Choroid plexus epithelial cell (primary cell): ENCODE measurements at regions not wholly inside any gene's neighbourhood (a gene's known extent, or its start where the extent isn't known, plus 50 kb on each side); places are given as distances from the start of the nearest gene placed in this dataset.

ENCODE experiments used
- DNase-seq: peaks from one replicate; pipeline ENCODE4 v3.0.0-alpha.2; 2010; ENCODE audit warnings: low read depth
- H3K4me3 ChIP-seq: 2 replicates; pipeline ENCODE4 v1.5.1; 2011; ENCODE audit warnings: low read depth, mild to moderate bottlenecking, control low read depth, low read length, moderate library complexity
- TF ChIP-seq, protein P1 (sequence below): conservative IDR thresholded peaks from 2 replicates; pipeline ENCODE4 v1.5.1; 2011; ENCODE audit warnings: low read depth, mild to moderate bottlenecking, control low read depth, inconsistent platforms, low read length, moderate library complexity

DNA sequence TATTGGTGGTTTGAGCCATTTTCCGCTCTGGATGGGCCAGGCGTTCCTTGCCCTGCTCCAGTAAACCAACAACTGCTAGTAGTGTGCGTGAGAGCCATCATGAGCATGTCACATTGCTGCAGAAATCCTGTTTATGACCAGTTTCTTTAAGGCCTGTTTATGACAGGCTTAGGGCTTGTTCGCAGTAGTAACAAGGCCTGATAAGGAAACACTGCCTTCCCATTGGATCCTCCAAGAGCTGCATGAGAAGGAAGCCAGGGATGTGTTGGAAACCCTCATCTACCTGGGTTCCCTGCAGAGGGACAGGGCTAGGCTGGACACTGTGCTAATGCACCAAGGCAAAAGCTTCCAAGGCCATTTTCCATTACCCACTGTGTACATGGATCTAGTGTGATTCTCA lies 153.9 kb downstream of the ZNF518B start:
- TF ChIP-seq, protein P1, sequence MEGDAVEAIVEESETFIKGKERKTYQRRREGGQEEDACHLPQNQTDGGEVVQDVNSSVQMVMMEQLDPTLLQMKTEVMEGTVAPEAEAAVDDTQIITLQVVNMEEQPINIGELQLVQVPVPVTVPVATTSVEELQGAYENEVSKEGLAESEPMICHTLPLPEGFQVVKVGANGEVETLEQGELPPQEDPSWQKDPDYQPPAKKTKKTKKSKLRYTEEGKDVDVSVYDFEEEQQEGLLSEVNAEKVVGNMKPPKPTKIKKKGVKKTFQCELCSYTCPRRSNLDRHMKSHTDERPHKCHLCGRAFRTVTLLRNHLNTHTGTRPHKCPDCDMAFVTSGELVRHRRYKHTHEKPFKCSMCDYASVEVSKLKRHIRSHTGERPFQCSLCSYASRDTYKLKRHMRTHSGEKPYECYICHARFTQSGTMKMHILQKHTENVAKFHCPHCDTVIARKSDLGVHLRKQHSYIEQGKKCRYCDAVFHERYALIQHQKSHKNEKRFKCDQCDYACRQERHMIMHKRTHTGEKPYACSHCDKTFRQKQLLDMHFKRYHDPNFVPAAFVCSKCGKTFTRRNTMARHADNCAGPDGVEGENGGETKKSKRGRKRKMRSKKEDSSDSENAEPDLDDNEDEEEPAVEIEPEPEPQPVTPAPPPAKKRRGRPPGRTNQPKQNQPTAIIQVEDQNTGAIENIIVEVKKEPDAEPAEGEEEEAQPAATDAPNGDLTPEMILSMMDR: no peak
- no peak for DNase-seq
- H3K4me3 ChIP-seq: no peak overlapping the region

DNA sequence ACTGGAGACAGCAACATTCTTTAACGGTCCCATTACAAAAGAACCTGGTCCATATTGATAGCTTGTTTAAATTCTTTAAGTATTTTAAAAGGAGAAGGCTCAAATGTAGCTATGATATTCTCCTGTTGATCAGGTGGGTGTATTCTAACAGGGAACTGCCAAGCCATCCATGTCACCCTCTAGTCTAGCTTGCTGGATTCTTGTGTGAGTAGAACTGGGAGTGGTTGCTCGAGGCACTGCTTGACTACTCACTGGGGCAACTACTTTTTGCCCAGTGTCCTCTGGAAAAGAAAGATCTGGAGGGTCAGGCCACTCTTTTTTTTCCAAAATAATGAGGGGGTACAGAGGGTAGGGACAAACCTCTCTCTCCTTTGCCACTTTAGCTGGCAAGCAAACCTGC lies 155.1 kb downstream of the ZNF518B start:
- no peak overlapping the region for H3K4me3 ChIP-seq
- TF ChIP-seq, protein P1: no peak
- no peak for DNase-seq

DNA sequence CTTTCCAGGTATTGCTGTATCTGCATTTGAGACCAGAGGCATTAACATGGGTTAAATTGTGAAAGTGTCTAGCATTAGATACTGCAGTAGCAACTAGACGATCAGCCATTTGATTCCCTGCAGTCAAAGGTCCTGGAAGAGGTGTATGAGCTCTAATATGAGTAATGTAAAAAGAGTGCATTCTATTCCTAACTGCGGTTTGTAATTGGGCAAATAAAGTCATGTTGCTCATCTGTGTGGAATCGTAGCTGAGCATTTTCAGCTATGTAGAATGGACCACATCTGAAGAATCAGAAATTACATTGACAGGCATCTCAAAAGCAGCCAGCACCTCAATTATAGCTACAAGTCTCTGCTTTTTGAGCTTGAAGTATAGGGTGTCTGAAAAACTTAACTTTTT lies 157.6 kb downstream of the ZNF518B start:
- no peak overlapping the region for H3K4me3 ChIP-seq
- TF ChIP-seq, protein P1: no peak
- no peak for DNase-seq

DNA sequence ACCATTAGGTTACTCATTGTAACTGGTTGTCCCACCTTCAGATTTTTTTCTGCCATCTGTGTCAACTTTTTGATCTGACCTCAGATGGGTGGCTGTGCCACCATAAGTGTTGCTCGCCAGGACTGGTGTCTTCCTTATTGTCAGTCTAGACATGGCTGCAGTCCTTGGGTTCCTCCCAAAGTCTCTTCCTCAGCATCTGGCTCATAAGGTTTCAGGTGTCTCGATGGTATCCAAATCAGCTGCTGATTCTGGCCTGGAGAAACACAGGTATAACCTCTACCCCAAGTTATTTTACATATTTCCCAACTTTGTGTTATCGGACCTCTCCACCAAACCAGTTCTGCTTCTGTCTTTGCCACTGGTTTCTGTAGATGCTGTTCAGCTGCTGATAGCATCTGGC lies 158.5 kb downstream of the ZNF518B start:
- TF ChIP-seq, protein P1: no peak
- no peak overlapping the region for H3K4me3 ChIP-seq
- no peak for DNase-seq

GRCh38 chr4:10296730-10297129 lies 160.5 kb downstream of the ZNF518B start:
- DNase-seq: no peak
- TF ChIP-seq, protein P1: no peak
- H3K4me3 ChIP-seq: no peak overlapping the region

DNA sequence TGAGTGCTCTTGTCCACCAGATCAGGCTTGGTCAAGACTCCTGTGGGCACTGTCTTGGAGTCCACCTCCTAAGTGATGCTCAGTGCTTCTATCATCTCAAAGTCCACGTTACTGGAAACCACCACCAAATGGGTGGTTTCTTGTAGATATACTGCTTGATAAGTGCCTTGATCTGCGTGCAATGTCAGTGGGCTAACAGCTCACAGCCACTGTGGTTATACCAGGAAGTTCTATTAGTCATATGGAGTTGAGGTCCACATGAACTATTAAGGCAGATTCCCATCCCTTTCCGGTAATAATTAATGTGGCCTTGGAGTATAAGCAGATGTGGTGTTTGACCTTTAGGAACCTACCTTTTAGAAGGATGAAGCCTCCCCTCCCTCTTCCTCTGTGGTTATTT lies 161.9 kb downstream of the ZNF518B start:
- DNase-seq: no peak
- TF ChIP-seq, protein P1: no peak
- no peak overlapping the region for H3K4me3 ChIP-seq

DNA sequence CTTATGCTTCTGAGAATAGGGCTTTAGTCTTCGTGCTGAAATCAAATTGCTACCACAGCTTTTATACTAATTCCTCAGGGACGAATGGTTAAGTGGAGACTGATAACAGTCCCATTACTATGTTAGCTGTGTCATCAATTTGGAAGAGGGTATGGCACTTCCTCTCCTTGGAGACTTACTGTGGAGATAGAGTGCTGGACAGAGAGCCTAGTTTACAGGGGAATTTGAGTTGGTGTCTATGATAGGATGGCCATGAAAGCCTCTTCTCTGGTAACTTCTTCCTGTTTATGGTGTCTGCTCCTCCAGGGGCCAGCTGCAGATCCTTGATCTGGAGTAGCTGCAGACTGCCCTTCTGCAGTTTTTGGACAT lies 167.7 kb downstream of the ZNF518B start:
- H3K4me3 ChIP-seq: no peak overlapping the region
- TF ChIP-seq, protein P1: no peak
- DNase-seq: no peak
